Esophagus muscularis mucosa (tissue), 4 donors: ENCODE measurements at regions not wholly inside any gene's neighbourhood (a gene's known extent, or its start where the extent isn't known, plus 50 kb on each side); places are given as distances from the start of the nearest gene placed in this dataset.

Source experiments
- CTCF ChIP-seq, 3 experiments: fragments of 200-600 bp in 2 of 3; fragments of 450-650 bp in 1 of 3; sonication (generic) in 2 of 3; IDR thresholded peaks; one replicate each; pipeline ENCODE4 v1.5.1; 2017 to 2019; ENCODE audit warnings: antibody characterized with exemption in 3 of 3, mild to moderate bottlenecking in 2 of 3, moderate library complexity in 1 of 3
- EP300 ChIP-seq: sonication (generic); formaldehyde crosslinking; IDR thresholded peaks from one replicate; pipeline ENCODE4 v1.6.1; 2017; ENCODE audit warnings: antibody characterized with exemption
- POLR2A ChIP-seq: fragments of 450-650 bp; IDR thresholded peaks from one replicate; pipeline ENCODE4 v1.6.1; 2017; ENCODE audit warnings: antibody characterized with exemption, moderate library complexity, mild to moderate bottlenecking, low read depth
- POLR2AphosphoS5 ChIP-seq, 2 donors: sonication (generic); formaldehyde crosslinking; IDR thresholded peaks; one replicate each; pipeline ENCODE4 v1.6.1; 2017; ENCODE audit warnings: antibody characterized with exemption in 2 of 2

GRCh38 chr1:224795591-224795990 lies 133.9 kb upstream of the DNAH14 start:
- TF ChIP-seq CTCF (IDR thresholded peaks at IDR 0.05), result no peak
- TF ChIP-seq POLR2AphosphoS5 (IDR thresholded peaks at IDR 0.05), result no peak
- TF ChIP-seq POLR2A, result no peak
- no peak for TF ChIP-seq EP300
